ENCODE measurements at regions not wholly inside any gene's neighbourhood (a gene's known extent, or its start where the extent isn't known, plus 50 kb on each side); places are given as distances from the start of the nearest gene placed in this dataset.

GRCh38 chr1:207264663-207265252, 56.7 kb upstream of the CD55 start:
- Mint-ChIP-seq H3K36me3 (ENCODE audit: low read depth, unreplicated experiment) (no peaks in the 10 kb centered on the region), H3K27ac (ENCODE audit: unreplicated experiment) (no peak overlapping the region), H3K9me3 (ENCODE audit: unreplicated experiment) (peaks cover 4% of the 10 kb centered on the region), H3K4me1 (ENCODE audit: low read depth, unreplicated experiment) (peaks cover 6% of the 10 kb centered on the region), H3K27me3 (ENCODE audit: low read depth, unreplicated experiment) (peaks cover 2% of the 10 kb centered on the region), H3K4me3 (ENCODE audit: unreplicated experiment) (no peak overlapping the region)
- no peak for FAIRE-seq
- no peaks in the 10 kb centered on the region for H4K20me1 ChIP-seq (ENCODE audit: insufficient read depth, low read length)
- no peak overlapping the region for H3K27ac ChIP-seq (ENCODE audit: low read depth, low read length)
- no peak overlapping the region for H3K9ac ChIP-seq (ENCODE audit: low read length)
- H3K4me2 ChIP-seq (ENCODE audit: low read length), result no peak overlapping the region
- no peak overlapping the region for H3K4me3 ChIP-seq (ENCODE audit: insufficient read depth, low read depth, low read length)
- H3K36me3 ChIP-seq (ENCODE audit: insufficient read depth, low read length), result no peaks in the 10 kb centered on the region
- no peaks in the 10 kb centered on the region for H3K79me2 ChIP-seq (ENCODE audit: insufficient read depth, low read length)
- no peak for TF ChIP-seq EZH2 (IDR thresholded peaks at IDR 0.05; ENCODE audit: insufficient read depth, low read length)
- no peak for TF ChIP-seq CTCF (IDR thresholded peaks at IDR 0.05; ENCODE audit: insufficient read depth, low read depth, low read length)
- H3K4me1 ChIP-seq (ENCODE audit: insufficient read depth, low read length), result no peaks in the 10 kb centered on the region
- no peaks in the 10 kb centered on the region for H3K27me3 ChIP-seq (ENCODE audit: insufficient read depth, low read length)
- no peaks in the 10 kb centered on the region for H3K9me3 ChIP-seq (ENCODE audit: insufficient read depth, low read depth, low read length)
- H2AFZ ChIP-seq (ENCODE audit: low read depth, low read length), result no peak overlapping the region
- DNase-seq (ENCODE audit: low read depth), result no peak

GRCh38 chr1:207268337-207268736, 53.1 kb upstream of the CD55 start:
- Mint-ChIP-seq H3K27me3 (ENCODE audit: low read depth, unreplicated experiment) (peaks cover 2% of the 10 kb centered on the region), H3K9me3 (ENCODE audit: unreplicated experiment) (no peaks in the 10 kb centered on the region), H3K4me1 (ENCODE audit: low read depth, unreplicated experiment) (peaks cover 3% of the 10 kb centered on the region), H3K36me3 (ENCODE audit: low read depth, unreplicated experiment) (no peaks in the 10 kb centered on the region), H3K27ac (ENCODE audit: unreplicated experiment) (no peak overlapping the region), H3K4me3 (ENCODE audit: unreplicated experiment) (no peak overlapping the region)
- Histone ChIP-seq H4K20me1 (ENCODE audit: insufficient read depth, low read length) (no peaks in the 10 kb centered on the region), H3K36me3 (ENCODE audit: insufficient read depth, low read length) (no peaks in the 10 kb centered on the region), H3K4me1 (ENCODE audit: insufficient read depth, low read length) (no peaks in the 10 kb centered on the region), H2AFZ (ENCODE audit: low read depth, low read length) (no peak overlapping the region), H3K79me2 (ENCODE audit: insufficient read depth, low read length) (no peaks in the 10 kb centered on the region), H3K4me3 (ENCODE audit: insufficient read depth, low read depth, low read length) (no peak overlapping the region), H3K9me3 (ENCODE audit: insufficient read depth, low read depth, low read length) (no peaks in the 10 kb centered on the region), H3K27ac (ENCODE audit: low read depth, low read length) (no peak overlapping the region), H3K4me2 (ENCODE audit: low read length) (no peak overlapping the region), H3K27me3 (ENCODE audit: insufficient read depth, low read length) (no peaks in the 10 kb centered on the region), H3K9ac (ENCODE audit: low read length) (no peak overlapping the region)
- FAIRE-seq (no peak), DNase-seq (ENCODE audit: low read depth) (no peak)
- TF ChIP-seq EZH2 (IDR thresholded peaks at IDR 0.05; ENCODE audit: insufficient read depth, low read length), result no peak
- no peak for TF ChIP-seq CTCF (IDR thresholded peaks at IDR 0.05; ENCODE audit: insufficient read depth, low read depth, low read length)

GRCh38 chr1:207268753-207269511, 52.5 kb upstream of the CD55 start:
- H3K4me3 Mint-ChIP-seq (ENCODE audit: unreplicated experiment), result no peak overlapping the region
- TF ChIP-seq EZH2 (IDR thresholded peaks at IDR 0.05; ENCODE audit: insufficient read depth, low read length), result no peak
- no peak for TF ChIP-seq CTCF (IDR thresholded peaks at IDR 0.05; ENCODE audit: insufficient read depth, low read depth, low read length)
- no peak overlapping the region for H2AFZ ChIP-seq (ENCODE audit: low read depth, low read length)

More at GRCh38 chr1:207268753-207269511, 52.5 kb upstream of the CD55 start:
- Histone ChIP-seq H3K36me3 (ENCODE audit: insufficient read depth, low read length) (no peaks in the 10 kb centered on the region), H3K4me2 (ENCODE audit: low read length) (no peak overlapping the region), H3K9me3 (ENCODE audit: insufficient read depth, low read depth, low read length) (no peaks in the 10 kb centered on the region), H3K27ac (ENCODE audit: low read depth, low read length) (no peak overlapping the region), H4K20me1 (ENCODE audit: insufficient read depth, low read length) (no peaks in the 10 kb centered on the region), H3K4me1 (ENCODE audit: insufficient read depth, low read length) (no peaks in the 10 kb centered on the region), H3K4me3 (ENCODE audit: insufficient read depth, low read depth, low read length) (no peak overlapping the region), H3K9ac (ENCODE audit: low read length) (no peak overlapping the region), H3K27me3 (ENCODE audit: insufficient read depth, low read length) (no peaks in the 10 kb centered on the region), H3K79me2 (ENCODE audit: insufficient read depth, low read length) (no peaks in the 10 kb centered on the region)
- no peak for DNase-seq (ENCODE audit: low read depth)
- peaks cover 3% of the 10 kb centered on the region for H3K4me1 Mint-ChIP-seq (ENCODE audit: low read depth, unreplicated experiment)
- H3K9me3 Mint-ChIP-seq (ENCODE audit: unreplicated experiment), result no peaks in the 10 kb centered on the region
- no peak for FAIRE-seq
- no peaks in the 10 kb centered on the region for H3K36me3 Mint-ChIP-seq (ENCODE audit: low read depth, unreplicated experiment)
- no peak overlapping the region for H3K27ac Mint-ChIP-seq (ENCODE audit: unreplicated experiment)
- peaks cover 2% of the 10 kb centered on the region for H3K27me3 Mint-ChIP-seq (ENCODE audit: low read depth, unreplicated experiment)

Data from astrocyte (in vitro differentiated cells and primary cell).